WTC11 (cell line): ENCODE measurements at regions not wholly inside any gene's neighbourhood (a gene's known extent, or its start where the extent isn't known, plus 50 kb on each side); places are given as distances from the start of the nearest gene placed in this dataset.

Source experiments
- ATAC-seq: fragments of 200-7000 bp; cut with Tn5 transposase; 2 replicates; pipeline ENCODE4 v1.10.0; 2021; ENCODE audit warnings: mild to moderate bottlenecking, moderate library complexity
- CTCF ChIA-PET: fragments of 300-600 bp; sonication (Branson Sonifier 250); formaldehyde crosslinking; loops from one replicate; lab custom pipeline; 2021; ENCODE audit warnings: antibody characterized with exemption; lab: Charles Lee
- POLR2A ChIA-PET: fragments of 350-600 bp; sonication (Branson Sonifier 250); formaldehyde crosslinking; loops from one replicate; lab custom pipeline; 2021; ENCODE audit warnings: antibody characterized with exemption; lab: Charles Lee
- DNase-seq: peaks from one replicate; pipeline ENCODE4 v3.0.0; 2021; ENCODE audit warnings: low spot score
- H3K27ac Mint-ChIP-seq: 2 replicates; pipeline ENCODE4 v1.8.0; 2021; ENCODE audit warnings: mixed read lengths
- H3K27me3 Mint-ChIP-seq: 2 replicates; pipeline ENCODE4 v1.8.0; 2021; ENCODE audit warnings: low read depth, mild to moderate bottlenecking, moderate library complexity, mixed read lengths
- H3K36me3 Mint-ChIP-seq: 2 replicates; pipeline ENCODE4 v1.8.0; 2021; ENCODE audit warnings: mixed read lengths
- H3K4me1 Mint-ChIP-seq: 2 replicates; pipeline ENCODE4 v1.8.0; 2022; ENCODE audit warnings: mixed read lengths
- H3K4me3 Mint-ChIP-seq: 2 replicates; pipeline ENCODE4 v1.8.0; 2021; ENCODE audit warnings: mild to moderate bottlenecking, moderate library complexity, mixed read lengths
- H3K9me3 Mint-ChIP-seq: 2 replicates; pipeline ENCODE4 v1.8.0; 2021; ENCODE audit warnings: mixed read lengths
- ETV6 ChIP-seq: sonication (generic); formaldehyde crosslinking; IDR thresholded peaks from 2 replicates; pipeline ENCODE4 v1.8.1; 2022; ENCODE audit warnings: mild to moderate bottlenecking, missing genetic modification reagents
- GRHL2 ChIP-seq: fragments of 250-450 bp; sonication (Bioruptor Pico); IDR thresholded peaks from 2 replicates; pipeline ENCODE4 v1.8.0; 2022; ENCODE audit warnings: mild to moderate bottlenecking, moderate library complexity; ENCODE audit not compliant: insufficient replicate concordance, severe bottlenecking
- NFYB ChIP-seq: sonication (generic); formaldehyde crosslinking; conservative IDR thresholded peaks from 2 replicates; pipeline ENCODE4 v1.8.0; 2022; ENCODE audit warnings: low read depth, missing genetic modification reagents
- OVOL2 ChIP-seq: fragments of 250-450 bp; sonication (Bioruptor Pico); IDR thresholded peaks from 2 replicates; pipeline ENCODE4 v1.9.0; 2021; ENCODE audit warnings: mild to moderate bottlenecking, borderline replicate concordance
- PRRX2 ChIP-seq: fragments of 250-450 bp; sonication (Bioruptor Pico); IDR thresholded peaks from 2 replicates; pipeline ENCODE4 v1.8.0; 2021; ENCODE audit warnings: mild to moderate bottlenecking
- RELA ChIP-seq: sonication (generic); formaldehyde crosslinking; IDR thresholded peaks from 2 replicates; pipeline ENCODE4 v1.8.1; 2022; ENCODE audit warnings: missing genetic modification reagents, mild to moderate bottlenecking, borderline replicate concordance
- SOX15 ChIP-seq: fragments of 250-450 bp; sonication (Bioruptor Pico); IDR thresholded peaks from 2 replicates; pipeline ENCODE4 v1.9.0; 2021; ENCODE audit warnings: mild to moderate bottlenecking
- TP53 ChIP-seq: sonication (generic); formaldehyde crosslinking; IDR thresholded peaks from 2 replicates; pipeline ENCODE4 v1.8.1; 2023; ENCODE audit warnings: mild to moderate bottlenecking, missing genetic modification reagents
- ZBTB21 ChIP-seq: sonication (generic); formaldehyde crosslinking; IDR thresholded peaks from 2 replicates; pipeline ENCODE4 v1.8.1; 2023; ENCODE audit warnings: mild to moderate bottlenecking, missing genetic modification reagents, borderline replicate concordance
- ZNF396 ChIP-seq: fragments of 250-450 bp; sonication (Bioruptor Pico); IDR thresholded peaks from 2 replicates; pipeline ENCODE4 v1.8.0; 2021; ENCODE audit warnings: mild to moderate bottlenecking, moderate library complexity, borderline replicate concordance
- TF ChIP-seq, protein P1 (sequence below): fragments of 200-600 bp; IDR thresholded peaks from 2 replicates; pipeline ENCODE4 v1.8.0; 2022; ENCODE audit warnings: antibody characterized with exemption
- TF ChIP-seq, protein P2 (sequence below): sonication (generic); formaldehyde crosslinking; IDR thresholded peaks from 2 replicates; pipeline ENCODE4 v1.8.1; 2023; ENCODE audit warnings: mild to moderate bottlenecking, missing genetic modification reagents, borderline replicate concordance
- TF ChIP-seq, protein P3 (sequence below): sonication (generic); formaldehyde crosslinking; IDR thresholded peaks from 2 replicates; pipeline ENCODE4 v1.8.1; 2022; ENCODE audit warnings: mild to moderate bottlenecking, moderate library complexity, missing genetic modification reagents
- TF ChIP-seq, protein P4 (sequence below): sonication (generic); formaldehyde crosslinking; IDR thresholded peaks from 2 replicates; pipeline ENCODE4 v1.8.0; 2023; ENCODE audit warnings: mild to moderate bottlenecking, missing genetic modification reagents
- TF ChIP-seq, protein P5 (sequence below): sonication (generic); formaldehyde crosslinking; IDR thresholded peaks from 2 replicates; pipeline ENCODE4 v1.8.0; 2022; ENCODE audit warnings: mild to moderate bottlenecking, missing genetic modification reagents

DNA sequence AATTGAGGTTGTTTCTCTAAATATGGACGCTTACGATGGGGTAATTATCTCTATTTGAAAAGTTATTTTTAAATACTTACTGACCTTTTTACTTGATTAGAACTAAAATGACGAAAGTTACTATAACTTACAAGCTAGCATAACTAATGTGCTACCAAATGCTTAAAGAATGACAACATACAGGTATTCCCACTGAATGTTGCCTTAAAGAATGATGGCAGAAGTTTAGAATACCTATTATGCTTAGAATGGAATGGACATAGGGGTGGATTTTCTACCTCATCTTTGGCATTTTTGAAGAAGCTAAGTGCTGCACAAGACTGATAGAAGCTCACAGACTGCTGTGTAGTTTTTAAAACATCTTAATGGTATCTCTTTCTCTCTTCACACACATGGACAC lies 284.8 kb downstream of the THBS2 start (continued):
- TF ChIP-seq, protein P1, sequence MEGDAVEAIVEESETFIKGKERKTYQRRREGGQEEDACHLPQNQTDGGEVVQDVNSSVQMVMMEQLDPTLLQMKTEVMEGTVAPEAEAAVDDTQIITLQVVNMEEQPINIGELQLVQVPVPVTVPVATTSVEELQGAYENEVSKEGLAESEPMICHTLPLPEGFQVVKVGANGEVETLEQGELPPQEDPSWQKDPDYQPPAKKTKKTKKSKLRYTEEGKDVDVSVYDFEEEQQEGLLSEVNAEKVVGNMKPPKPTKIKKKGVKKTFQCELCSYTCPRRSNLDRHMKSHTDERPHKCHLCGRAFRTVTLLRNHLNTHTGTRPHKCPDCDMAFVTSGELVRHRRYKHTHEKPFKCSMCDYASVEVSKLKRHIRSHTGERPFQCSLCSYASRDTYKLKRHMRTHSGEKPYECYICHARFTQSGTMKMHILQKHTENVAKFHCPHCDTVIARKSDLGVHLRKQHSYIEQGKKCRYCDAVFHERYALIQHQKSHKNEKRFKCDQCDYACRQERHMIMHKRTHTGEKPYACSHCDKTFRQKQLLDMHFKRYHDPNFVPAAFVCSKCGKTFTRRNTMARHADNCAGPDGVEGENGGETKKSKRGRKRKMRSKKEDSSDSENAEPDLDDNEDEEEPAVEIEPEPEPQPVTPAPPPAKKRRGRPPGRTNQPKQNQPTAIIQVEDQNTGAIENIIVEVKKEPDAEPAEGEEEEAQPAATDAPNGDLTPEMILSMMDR, result no peak
- TF ChIP-seq, protein P2, sequence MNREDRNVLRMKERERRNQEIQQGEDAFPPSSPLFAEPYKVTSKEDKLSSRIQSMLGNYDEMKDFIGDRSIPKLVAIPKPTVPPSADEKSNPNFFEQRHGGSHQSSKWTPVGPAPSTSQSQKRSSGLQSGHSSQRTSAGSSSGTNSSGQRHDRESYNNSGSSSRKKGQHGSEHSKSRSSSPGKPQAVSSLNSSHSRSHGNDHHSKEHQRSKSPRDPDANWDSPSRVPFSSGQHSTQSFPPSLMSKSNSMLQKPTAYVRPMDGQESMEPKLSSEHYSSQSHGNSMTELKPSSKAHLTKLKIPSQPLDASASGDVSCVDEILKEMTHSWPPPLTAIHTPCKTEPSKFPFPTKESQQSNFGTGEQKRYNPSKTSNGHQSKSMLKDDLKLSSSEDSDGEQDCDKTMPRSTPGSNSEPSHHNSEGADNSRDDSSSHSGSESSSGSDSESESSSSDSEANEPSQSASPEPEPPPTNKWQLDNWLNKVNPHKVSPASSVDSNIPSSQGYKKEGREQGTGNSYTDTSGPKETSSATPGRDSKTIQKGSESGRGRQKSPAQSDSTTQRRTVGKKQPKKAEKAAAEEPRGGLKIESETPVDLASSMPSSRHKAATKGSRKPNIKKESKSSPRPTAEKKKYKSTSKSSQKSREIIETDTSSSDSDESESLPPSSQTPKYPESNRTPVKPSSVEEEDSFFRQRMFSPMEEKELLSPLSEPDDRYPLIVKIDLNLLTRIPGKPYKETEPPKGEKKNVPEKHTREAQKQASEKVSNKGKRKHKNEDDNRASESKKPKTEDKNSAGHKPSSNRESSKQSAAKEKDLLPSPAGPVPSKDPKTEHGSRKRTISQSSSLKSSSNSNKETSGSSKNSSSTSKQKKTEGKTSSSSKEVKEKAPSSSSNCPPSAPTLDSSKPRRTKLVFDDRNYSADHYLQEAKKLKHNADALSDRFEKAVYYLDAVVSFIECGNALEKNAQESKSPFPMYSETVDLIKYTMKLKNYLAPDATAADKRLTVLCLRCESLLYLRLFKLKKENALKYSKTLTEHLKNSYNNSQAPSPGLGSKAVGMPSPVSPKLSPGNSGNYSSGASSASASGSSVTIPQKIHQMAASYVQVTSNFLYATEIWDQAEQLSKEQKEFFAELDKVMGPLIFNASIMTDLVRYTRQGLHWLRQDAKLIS (CRISPR knock-in tag), result no peak

DNA sequence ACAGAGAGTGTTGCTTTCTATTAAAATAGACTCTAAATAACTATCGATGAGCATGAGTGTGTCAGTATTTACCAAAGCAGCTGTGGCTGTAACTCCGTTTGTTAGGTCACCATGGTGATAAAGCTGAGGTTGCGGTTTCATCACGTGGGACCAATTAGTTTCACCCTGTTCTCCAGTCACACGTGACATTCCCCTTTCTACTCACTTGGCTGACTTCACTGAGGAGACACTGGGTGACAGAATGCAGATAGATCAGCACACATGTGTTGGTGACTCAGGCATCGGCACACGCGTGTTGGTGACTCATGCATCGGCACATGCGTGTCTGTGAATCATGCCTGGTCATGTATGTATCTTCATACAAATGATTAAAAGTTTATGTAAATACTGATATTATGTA lies 285.4 kb downstream of the THBS2 start:
- peaks cover 17% of the 10 kb centered on the region for H3K36me3 Mint-ChIP-seq
- H3K9me3 Mint-ChIP-seq, result peaks cover 34% of the 10 kb centered on the region
- H3K27ac Mint-ChIP-seq, result no peak overlapping the region
- ATAC-seq (no peak), DNase-seq (no peak)
- TF ChIP-seq NFYB (CRISPR knock-in tag), result no peak
- no peak for TF ChIP-seq GRHL2 (CRISPR knock-in tag)
- TF ChIP-seq, protein P3, sequence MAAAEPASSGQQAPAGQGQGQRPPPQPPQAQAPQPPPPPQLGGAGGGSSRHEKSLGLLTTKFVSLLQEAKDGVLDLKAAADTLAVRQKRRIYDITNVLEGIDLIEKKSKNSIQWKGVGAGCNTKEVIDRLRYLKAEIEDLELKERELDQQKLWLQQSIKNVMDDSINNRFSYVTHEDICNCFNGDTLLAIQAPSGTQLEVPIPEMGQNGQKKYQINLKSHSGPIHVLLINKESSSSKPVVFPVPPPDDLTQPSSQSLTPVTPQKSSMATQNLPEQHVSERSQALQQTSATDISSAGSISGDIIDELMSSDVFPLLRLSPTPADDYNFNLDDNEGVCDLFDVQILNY (CRISPR knock-in tag), result no peak
- TF ChIP-seq ZNF396 (CRISPR knock-in tag), result no peak
- H3K27me3 Mint-ChIP-seq, result no peaks in the 10 kb centered on the region; the same call in 1 of the 2 replicates
- no peaks in the 10 kb centered on the region for H3K4me1 Mint-ChIP-seq
- CTCF ChIA-PET, result no interaction called here
- no peak overlapping the region for H3K4me3 Mint-ChIP-seq
- POLR2A ChIA-PET, result no interaction called here

DNA sequence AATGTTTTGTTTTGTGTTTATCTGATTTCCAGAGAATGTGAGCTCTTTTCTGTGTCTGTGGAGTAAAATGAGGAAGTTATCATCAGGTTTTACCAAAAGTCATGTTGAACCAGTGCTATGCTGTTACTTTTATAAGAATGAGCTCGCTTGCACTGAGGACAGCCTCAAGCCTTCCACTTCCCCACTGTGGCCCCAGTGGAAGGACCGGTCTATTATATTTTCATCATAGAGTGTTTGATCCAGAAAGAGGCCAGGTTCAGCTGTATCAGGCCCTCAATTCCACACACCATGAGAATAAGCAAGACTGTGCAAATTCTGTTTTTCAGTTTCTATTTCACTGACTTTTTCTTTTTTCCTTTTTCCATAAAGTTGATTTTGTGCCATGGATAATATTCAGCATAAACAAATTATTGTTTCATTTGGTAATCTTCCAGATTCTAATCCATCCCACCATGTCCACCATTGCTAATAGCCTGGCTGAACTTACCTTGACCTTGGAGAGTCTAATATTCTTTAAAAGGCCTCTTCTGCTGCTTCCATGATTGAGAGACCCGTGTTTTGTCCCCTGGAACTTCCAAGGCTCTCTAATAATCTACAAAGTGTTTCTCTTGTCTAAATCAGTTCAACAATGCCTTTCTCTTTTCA lies 286.2 kb downstream of the THBS2 start:
- Mint-ChIP-seq H3K27me3 (no peaks in the 10 kb centered on the region; the same call in 1 of the 2 replicates), H3K9me3 (peaks cover 34% of the 10 kb centered on the region), H3K36me3 (peaks cover 17% of the 10 kb centered on the region), H3K4me1 (no peaks in the 10 kb centered on the region), H3K27ac (no peak overlapping the region), H3K4me3 (no peak overlapping the region)
- ATAC-seq, result no peak
- TF ChIP-seq, protein P4, sequence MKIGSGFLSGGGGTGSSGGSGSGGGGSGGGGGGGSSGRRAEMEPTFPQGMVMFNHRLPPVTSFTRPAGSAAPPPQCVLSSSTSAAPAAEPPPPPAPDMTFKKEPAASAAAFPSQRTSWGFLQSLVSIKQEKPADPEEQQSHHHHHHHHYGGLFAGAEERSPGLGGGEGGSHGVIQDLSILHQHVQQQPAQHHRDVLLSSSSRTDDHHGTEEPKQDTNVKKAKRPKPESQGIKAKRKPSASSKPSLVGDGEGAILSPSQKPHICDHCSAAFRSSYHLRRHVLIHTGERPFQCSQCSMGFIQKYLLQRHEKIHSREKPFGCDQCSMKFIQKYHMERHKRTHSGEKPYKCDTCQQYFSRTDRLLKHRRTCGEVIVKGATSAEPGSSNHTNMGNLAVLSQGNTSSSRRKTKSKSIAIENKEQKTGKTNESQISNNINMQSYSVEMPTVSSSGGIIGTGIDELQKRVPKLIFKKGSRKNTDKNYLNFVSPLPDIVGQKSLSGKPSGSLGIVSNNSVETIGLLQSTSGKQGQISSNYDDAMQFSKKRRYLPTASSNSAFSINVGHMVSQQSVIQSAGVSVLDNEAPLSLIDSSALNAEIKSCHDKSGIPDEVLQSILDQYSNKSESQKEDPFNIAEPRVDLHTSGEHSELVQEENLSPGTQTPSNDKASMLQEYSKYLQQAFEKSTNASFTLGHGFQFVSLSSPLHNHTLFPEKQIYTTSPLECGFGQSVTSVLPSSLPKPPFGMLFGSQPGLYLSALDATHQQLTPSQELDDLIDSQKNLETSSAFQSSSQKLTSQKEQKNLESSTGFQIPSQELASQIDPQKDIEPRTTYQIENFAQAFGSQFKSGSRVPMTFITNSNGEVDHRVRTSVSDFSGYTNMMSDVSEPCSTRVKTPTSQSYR, result no peak
- TF ChIP-seq ZBTB21 (CRISPR knock-in tag) (no peak), SOX15 (CRISPR knock-in tag) (no peak), RELA (no peak), PRRX2 (CRISPR knock-in tag) (no peak), TP53 (CRISPR knock-in tag) (no peak), ETV6 (CRISPR knock-in tag) (no peak), OVOL2 (CRISPR knock-in tag) (no peak)
- TF ChIP-seq, protein P5, sequence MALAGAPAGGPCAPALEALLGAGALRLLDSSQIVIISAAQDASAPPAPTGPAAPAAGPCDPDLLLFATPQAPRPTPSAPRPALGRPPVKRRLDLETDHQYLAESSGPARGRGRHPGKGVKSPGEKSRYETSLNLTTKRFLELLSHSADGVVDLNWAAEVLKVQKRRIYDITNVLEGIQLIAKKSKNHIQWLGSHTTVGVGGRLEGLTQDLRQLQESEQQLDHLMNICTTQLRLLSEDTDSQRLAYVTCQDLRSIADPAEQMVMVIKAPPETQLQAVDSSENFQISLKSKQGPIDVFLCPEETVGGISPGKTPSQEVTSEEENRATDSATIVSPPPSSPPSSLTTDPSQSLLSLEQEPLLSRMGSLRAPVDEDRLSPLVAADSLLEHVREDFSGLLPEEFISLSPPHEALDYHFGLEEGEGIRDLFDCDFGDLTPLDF (CRISPR knock-in tag), result no peak
- ChIA-PET CTCF (no interaction called here), POLR2A (no interaction called here)
- DNase-seq, result no peak
